WTC11 (cell line): ENCODE measurements at regions not wholly inside any gene's neighbourhood (a gene's known extent, or its start where the extent isn't known, plus 50 kb on each side); places are given as distances from the start of the nearest gene placed in this dataset.

Experiments
- ATAC-seq: fragments of 200-7000 bp; cut with Tn5 transposase; 2 replicates; pipeline ENCODE4 v1.10.0; 2021; ENCODE audit warnings: mild to moderate bottlenecking, moderate library complexity
- CTCF ChIA-PET: fragments of 300-600 bp; sonication (Branson Sonifier 250); formaldehyde crosslinking; loops from one replicate; lab custom pipeline; 2021; ENCODE audit warnings: antibody characterized with exemption; lab: Charles Lee
- POLR2A ChIA-PET: fragments of 350-600 bp; sonication (Branson Sonifier 250); formaldehyde crosslinking; loops from one replicate; lab custom pipeline; 2021; ENCODE audit warnings: antibody characterized with exemption; lab: Charles Lee
- DNase-seq: peaks from one replicate; pipeline ENCODE4 v3.0.0; 2021; ENCODE audit warnings: low spot score
- H3K27ac Mint-ChIP-seq: 2 replicates; pipeline ENCODE4 v1.8.0; 2021; ENCODE audit warnings: mixed read lengths
- H3K27me3 Mint-ChIP-seq: 2 replicates; pipeline ENCODE4 v1.8.0; 2021; ENCODE audit warnings: low read depth, mild to moderate bottlenecking, moderate library complexity, mixed read lengths
- H3K36me3 Mint-ChIP-seq: 2 replicates; pipeline ENCODE4 v1.8.0; 2021; ENCODE audit warnings: mixed read lengths
- H3K4me1 Mint-ChIP-seq: 2 replicates; pipeline ENCODE4 v1.8.0; 2022; ENCODE audit warnings: mixed read lengths
- H3K4me3 Mint-ChIP-seq: 2 replicates; pipeline ENCODE4 v1.8.0; 2021; ENCODE audit warnings: mild to moderate bottlenecking, moderate library complexity, mixed read lengths
- H3K9me3 Mint-ChIP-seq: 2 replicates; pipeline ENCODE4 v1.8.0; 2021; ENCODE audit warnings: mixed read lengths
- ATF1 ChIP-seq: sonication (generic); formaldehyde crosslinking; IDR thresholded peaks from 2 replicates; pipeline ENCODE4 v1.8.1; 2023; ENCODE audit warnings: mild to moderate bottlenecking, moderate library complexity, missing genetic modification reagents
- ATF3 ChIP-seq: sonication (generic); formaldehyde crosslinking; conservative IDR thresholded peaks from 2 replicates; pipeline ENCODE4 v1.8.1; 2022; ENCODE audit warnings: mild to moderate bottlenecking, missing genetic modification reagents
- ATF6 ChIP-seq: sonication (generic); formaldehyde crosslinking; IDR thresholded peaks from 2 replicates; pipeline ENCODE4 v1.8.1; 2023; ENCODE audit warnings: mild to moderate bottlenecking, missing genetic modification reagents
- CBFB ChIP-seq: sonication (generic); formaldehyde crosslinking; IDR thresholded peaks from 2 replicates; pipeline ENCODE4 v1.8.1; 2022; ENCODE audit warnings: mild to moderate bottlenecking, low read depth, missing genetic modification reagents
- CDX4 ChIP-seq: fragments of 250-450 bp; sonication (Bioruptor Pico); IDR thresholded peaks from 2 replicates; pipeline ENCODE4 v1.9.0; 2021; ENCODE audit warnings: moderate library complexity, mild to moderate bottlenecking, inconsistent platforms, borderline replicate concordance
- GTF2I ChIP-seq: fragments of 250-450 bp; sonication (Bioruptor Pico); conservative IDR thresholded peaks from 2 replicates; pipeline ENCODE4 v1.4.0; 2021; ENCODE audit warnings: mild to moderate bottlenecking
- HMGA2 ChIP-seq: fragments of 250-450 bp; sonication (Bioruptor Pico); IDR thresholded peaks from 2 replicates; pipeline ENCODE4 v1.4.0; 2021; ENCODE audit warnings: mild to moderate bottlenecking, moderate library complexity
- IRF1 ChIP-seq: sonication (generic); formaldehyde crosslinking; IDR thresholded peaks from 2 replicates; pipeline ENCODE4 v1.8.0; 2023; ENCODE audit warnings: missing genetic modification reagents
- IRF2 ChIP-seq: sonication (generic); formaldehyde crosslinking; IDR thresholded peaks from 2 replicates; pipeline ENCODE4 v1.8.0; 2022; ENCODE audit warnings: low read depth, missing genetic modification reagents, borderline replicate concordance
- MAX ChIP-seq: sonication (generic); formaldehyde crosslinking; IDR thresholded peaks from 2 replicates; pipeline ENCODE4 v1.8.0; 2022; ENCODE audit warnings: mild to moderate bottlenecking, missing genetic modification reagents
- OVOL2 ChIP-seq: fragments of 250-450 bp; sonication (Bioruptor Pico); IDR thresholded peaks from 2 replicates; pipeline ENCODE4 v1.9.0; 2021; ENCODE audit warnings: mild to moderate bottlenecking, borderline replicate concordance
- PREB ChIP-seq: sonication (generic); formaldehyde crosslinking; IDR thresholded peaks from 2 replicates; pipeline ENCODE4 v1.8.1; 2022; ENCODE audit warnings: mild to moderate bottlenecking, missing genetic modification reagents, moderate library complexity, borderline replicate concordance
- STAT6 ChIP-seq: sonication (generic); formaldehyde crosslinking; conservative IDR thresholded peaks from 2 replicates; pipeline ENCODE4 v1.8.1; 2023; ENCODE audit warnings: mild to moderate bottlenecking, low read depth, missing genetic modification reagents, moderate library complexity
- ZBTB21 ChIP-seq: sonication (generic); formaldehyde crosslinking; IDR thresholded peaks from 2 replicates; pipeline ENCODE4 v1.8.1; 2023; ENCODE audit warnings: mild to moderate bottlenecking, missing genetic modification reagents, borderline replicate concordance
- ZNF121 ChIP-seq: sonication (generic); formaldehyde crosslinking; IDR thresholded peaks from 2 replicates; pipeline ENCODE4 v1.8.0; 2023; ENCODE audit warnings: missing genetic modification reagents
- ZNF138 ChIP-seq: sonication (generic); formaldehyde crosslinking; conservative IDR thresholded peaks from 2 replicates; pipeline ENCODE4 v1.8.1; 2022; ENCODE audit warnings: mild to moderate bottlenecking, moderate library complexity, missing genetic modification reagents
- ZNF281 ChIP-seq: sonication (generic); formaldehyde crosslinking; IDR thresholded peaks from 2 replicates; pipeline ENCODE4 v1.8.0; 2023; ENCODE audit warnings: mild to moderate bottlenecking, missing genetic modification reagents

- TF ChIP-seq HMGA2 (CRISPR knock-in tag) = no peak
- no peak for TF ChIP-seq ZNF281
- no peak for TF ChIP-seq MAX (CRISPR knock-in tag)
- no peak for TF ChIP-seq ATF6 (CRISPR knock-in tag)
- no peak for TF ChIP-seq IRF1 (CRISPR knock-in tag)
- TF ChIP-seq ATF1 (CRISPR knock-in tag) = no peak
- TF ChIP-seq OVOL2 (CRISPR knock-in tag) = no peak
These were observed 174.6 kb downstream of the CCDC71L start (continued) for GRCh38 chr7:106486331-106486730.

- Mint-ChIP-seq H3K4me3 (no peak overlapping the region), H3K9me3 (peaks cover 8% of the 10 kb centered on the region), H3K36me3 (no peaks in the 10 kb centered on the region), H3K27ac (no peak overlapping the region), H3K27me3 (no peaks in the 10 kb centered on the region), H3K4me1 (no peaks in the 10 kb centered on the region)
- ATAC-seq = no peak
- DNase-seq = no peak
- CTCF ChIA-PET = interaction anchor here (1.6 kb wide), 1 partner anchor 309 kb away, joined by 5 read pairs; no protein-coding TSS in a partner anchor
- TF ChIP-seq ZBTB21 (CRISPR knock-in tag) = no peak
- TF ChIP-seq CDX4 = no peak
- TF ChIP-seq ZNF138 (CRISPR knock-in tag) = no peak
- TF ChIP-seq IRF2 (CRISPR knock-in tag) = no peak
- TF ChIP-seq CBFB (CRISPR knock-in tag) = no peak
- TF ChIP-seq MAX (CRISPR knock-in tag) = no peak
- TF ChIP-seq GTF2I (CRISPR knock-in tag) = no peak
- TF ChIP-seq ZNF121 (CRISPR knock-in tag) = no peak
- TF ChIP-seq STAT6 (CRISPR knock-in tag) = no peak
- no peak for TF ChIP-seq ATF3 (CRISPR knock-in tag)
- TF ChIP-seq PREB (CRISPR knock-in tag) = no peak
- TF ChIP-seq ZNF281 = no peak
- POLR2A ChIA-PET = no interaction called here
These were observed 175.0 kb downstream of the CCDC71L start for GRCh38 chr7:106485919-106486318.
